ENCODE measurements at regions not wholly inside any gene's neighbourhood (a gene's known extent, or its start where the extent isn't known, plus 50 kb on each side); places are given as distances from the start of the nearest gene placed in this dataset.
"Not testable (repeated sequence)": the region's sequence is repeated elsewhere in the genome, so short reads cannot be mapped to it uniquely, and the experiment has no call there.

GRCh38 chr2:100708333-100708732 is 111.6 kb upstream of the NPAS2 start:
- Histone ChIP-seq H3K27ac (no peak overlapping the region), H3K27me3 (no peaks in the 10 kb centered on the region), H3K9me3 (no peaks in the 10 kb centered on the region), H3K36me3 (no peaks in the 10 kb centered on the region), H3K4me1 (no peaks in the 10 kb centered on the region), H3K4me3 (no peak overlapping the region)
- no peak for DNase-seq (ENCODE audit: low spot score in 2 of 2)
- intact Hi-C loops (cut with DNase I): no loop called here
- no peak for TF ChIP-seq CTCF (IDR thresholded peaks at IDR 0.05)

GRCh38 chr2:100713106-100713505 is 106.8 kb upstream of the NPAS2 start:
- Histone ChIP-seq H3K36me3 (no peaks in the 10 kb centered on the region), H3K27me3 (no peaks in the 10 kb centered on the region), H3K4me3 (no peak overlapping the region), H3K4me1 (no peaks in the 10 kb centered on the region), H3K9me3 (no peaks in the 10 kb centered on the region), H3K27ac (no peak overlapping the region)
- intact Hi-C loops (cut with DNase I): loop anchor here (10.0 kb wide), 1 partner anchor 88 kb away; no protein-coding TSS in a partner anchor
- no peak for DNase-seq (ENCODE audit: low spot score in 2 of 2)
- no peak for TF ChIP-seq CTCF (IDR thresholded peaks at IDR 0.05)

DNA sequence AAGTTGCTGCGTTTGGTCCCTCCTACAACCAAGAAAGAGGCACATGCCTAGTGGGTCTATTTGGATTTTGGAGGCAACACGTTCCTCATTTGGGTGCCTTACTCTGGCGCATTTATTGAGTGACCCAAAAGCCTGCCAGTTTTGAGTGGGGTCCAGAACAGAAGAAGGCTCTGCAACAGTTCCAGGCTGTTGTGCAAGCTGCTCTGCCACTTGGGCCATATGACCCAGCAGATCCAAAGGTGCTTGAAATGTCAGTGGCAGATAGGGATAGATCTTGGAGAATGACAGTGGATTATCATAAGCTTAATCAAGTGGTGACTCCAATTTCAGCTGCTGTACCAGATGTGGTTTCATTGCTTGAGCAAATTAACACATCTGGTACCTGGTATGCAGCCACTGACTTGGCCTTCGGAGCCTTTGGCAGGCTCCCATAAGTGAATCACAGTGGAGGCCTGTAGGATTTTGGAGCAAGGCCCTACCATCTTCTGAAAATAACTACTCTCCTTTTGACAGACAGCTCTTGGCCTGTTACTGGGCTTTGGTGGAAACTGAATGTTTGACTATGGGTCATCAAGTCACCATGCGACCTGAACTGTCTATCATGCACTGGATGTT is 105.4 kb upstream of the NPAS2 start:
- intact Hi-C loops (cut with DNase I): loop anchor here (10.0 kb wide), 1 partner anchor 90 kb away; no protein-coding TSS in a partner anchor
- not testable (repeated sequence) for H3K9me3 ChIP-seq; H3K4me3 ChIP-seq; H3K27ac ChIP-seq; DNase-seq (ENCODE audit: low spot score in 2 of 2); H3K36me3 ChIP-seq; H3K27me3 ChIP-seq; H3K4me1 ChIP-seq

DNA sequence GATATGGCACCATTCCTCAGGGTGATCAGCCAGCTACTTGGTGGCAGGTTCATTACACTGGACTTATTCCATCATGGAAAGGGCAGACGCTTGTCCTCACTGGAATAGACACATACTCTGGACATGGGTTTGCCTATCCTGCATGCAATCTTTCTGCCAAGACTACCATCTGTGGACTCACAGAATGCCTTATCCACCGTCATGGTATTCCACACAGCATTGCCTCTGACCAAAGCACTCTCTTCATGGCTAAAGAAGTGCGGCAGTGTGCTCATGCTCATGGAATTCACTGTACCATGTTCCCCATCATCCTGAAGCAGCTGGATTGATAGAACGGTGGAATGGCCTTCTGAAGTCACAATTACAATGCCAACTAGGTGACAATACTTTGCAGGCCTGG is 104.1 kb upstream of the NPAS2 start:
- not testable (repeated sequence) for H3K27ac ChIP-seq; H3K4me1 ChIP-seq; H3K4me3 ChIP-seq; DNase-seq (ENCODE audit: low spot score in 2 of 2); H3K27me3 ChIP-seq; H3K9me3 ChIP-seq; H3K36me3 ChIP-seq
- intact Hi-C loops (cut with DNase I): loop anchor here (10.0 kb wide), 1 partner anchor 91 kb away; no protein-coding TSS in a partner anchor

DNA sequence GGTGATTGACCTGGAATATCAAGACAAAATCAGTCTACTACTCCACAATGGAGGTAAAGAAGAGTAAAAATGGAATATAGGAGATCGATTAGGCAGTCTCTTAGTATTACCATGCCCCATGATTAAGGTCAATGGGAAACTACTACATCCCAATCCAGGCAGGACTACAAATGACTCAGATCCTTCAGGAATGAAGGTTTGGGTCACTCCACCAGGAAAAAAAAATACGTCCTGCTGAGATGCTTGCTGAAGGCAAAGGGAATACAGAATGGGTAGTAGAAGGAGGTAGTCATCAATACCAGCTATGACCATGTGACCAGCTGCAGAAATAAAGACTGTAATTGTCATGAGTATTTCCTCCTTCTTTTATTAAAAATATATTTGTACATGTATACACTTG is 103.4 kb upstream of the NPAS2 start:
- Histone ChIP-seq H3K4me3 (no peak overlapping the region), H3K9me3 (no peaks in the 10 kb centered on the region), H3K36me3 (no peaks in the 10 kb centered on the region), H3K27me3 (no peaks in the 10 kb centered on the region), H3K4me1 (no peaks in the 10 kb centered on the region), H3K27ac (no peak overlapping the region)
- no peak for TF ChIP-seq CTCF (IDR thresholded peaks at IDR 0.05)
- intact Hi-C loops (cut with DNase I): loop anchor here (10.0 kb wide), 1 partner anchor 92 kb away; no protein-coding TSS in a partner anchor
- DNase-seq (ENCODE audit: low spot score in 2 of 2): no peak

DNA sequence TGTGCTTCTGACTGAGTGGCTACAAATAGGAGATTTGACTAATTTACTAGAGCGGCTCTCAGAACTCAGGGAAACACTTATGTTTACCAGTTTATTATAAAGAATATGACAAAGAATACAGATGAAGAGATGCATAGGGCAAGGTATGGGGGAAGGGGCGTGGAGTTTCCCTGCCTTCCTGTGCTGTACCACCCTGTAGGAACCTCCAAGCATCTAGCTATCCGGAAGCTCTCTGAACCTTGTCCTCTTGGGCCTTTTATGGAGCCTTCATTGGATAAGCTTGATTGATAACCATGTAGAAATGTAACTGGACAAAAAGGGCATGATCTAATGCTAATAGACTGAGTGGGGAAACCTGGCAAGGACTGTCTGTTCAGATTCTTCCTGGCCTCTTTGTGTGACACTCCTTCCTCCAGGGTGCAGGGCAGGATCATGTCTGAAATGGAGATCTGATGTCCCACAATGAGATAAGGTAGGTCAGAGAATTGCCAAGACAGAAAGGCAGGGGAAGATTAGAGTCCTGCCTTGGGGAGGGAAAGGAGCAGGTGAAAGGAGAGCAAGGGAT is 101.8 kb upstream of the NPAS2 start:
- H3K27ac ChIP-seq: no peak overlapping the region
- H3K4me1 ChIP-seq: no peaks in the 10 kb centered on the region
- no peaks in the 10 kb centered on the region for H3K27me3 ChIP-seq
- no peaks in the 10 kb centered on the region for H3K36me3 ChIP-seq
- H3K4me3 ChIP-seq: no peak overlapping the region
- DNase-seq (ENCODE audit: low spot score in 2 of 2): no peak
- no peak for TF ChIP-seq CTCF (IDR thresholded peaks at IDR 0.05)
- intact Hi-C loops (cut with DNase I): loop anchor here (10.0 kb wide), 1 partner anchor 93 kb away; no protein-coding TSS in a partner anchor
- no peaks in the 10 kb centered on the region for H3K9me3 ChIP-seq
